ENCODE measurements at regions not wholly inside any gene's neighbourhood (a gene's known extent, or its start where the extent isn't known, plus 50 kb on each side); places are given as distances from the start of the nearest gene placed in this dataset.
"Not testable (repeated sequence)": the region's sequence is repeated elsewhere in the genome, so short reads cannot be mapped to it uniquely, and the experiment has no call there.

GRCh38 chr4:66554826-66555225, 884.5 kb upstream of the EPHA5 start:
- BruUV-seq (replicated peaks) = no TSS peak
- no peaks in the 10 kb centered on the region for H3K4me1 ChIP-seq (ENCODE audit: insufficient read depth, low read length, poor library complexity, severe bottlenecking)
- no peak overlapping the region for H3K4me3 ChIP-seq (ENCODE audit: low read depth, low read length, poor library complexity, severe bottlenecking)
- TF ChIP-seq EZH2 (IDR thresholded peaks at IDR 0.05; ENCODE audit: borderline replicate concordance, low read depth, low read length, poor library complexity, severe bottlenecking) (no peak), CTCF (conservative IDR thresholded peaks at IDR 0.05; ENCODE audit: low read depth, low read length) (no peak)
- ChIA-PET POLR2A (ENCODE audit: low non-redundant PET) (no interaction called here), CTCF (no interaction called here)
- no peak overlapping the region for H3K27ac ChIP-seq (ENCODE audit: low read depth, low read length, poor library complexity, severe bottlenecking)
- no peaks in the 10 kb centered on the region for H3K27me3 ChIP-seq (replicated peaks; ENCODE audit: insufficient read depth, low read depth, low read length, poor library complexity)
- H3K36me3 ChIP-seq (ENCODE audit: insufficient read depth, low read length, poor library complexity, severe bottlenecking) = no peaks in the 10 kb centered on the region
- intact Hi-C loops (cut with micrococcal nuclease; ENCODE audit: unreplicated experiment) = no loop called here
- H3K9me3 ChIP-seq (ENCODE audit: low read depth, low read length, poor library complexity, severe bottlenecking) = no peaks in the 10 kb centered on the region
- no peak for DNase-seq (ENCODE audit: low spot score)

GRCh38 chr4:66545301-66545700, 875.0 kb upstream of the EPHA5 start:
- H3K27ac ChIP-seq (ENCODE audit: low read depth, low read length, poor library complexity, severe bottlenecking); H3K4me3 ChIP-seq (ENCODE audit: low read depth, low read length, poor library complexity, severe bottlenecking); H3K4me1 ChIP-seq (ENCODE audit: insufficient read depth, low read length, poor library complexity, severe bottlenecking); DNase-seq (ENCODE audit: low spot score); BruUV-seq (replicated peaks); H3K9me3 ChIP-seq (ENCODE audit: low read depth, low read length, poor library complexity, severe bottlenecking); intact Hi-C loops (cut with micrococcal nuclease; ENCODE audit: unreplicated experiment); H3K36me3 ChIP-seq (ENCODE audit: insufficient read depth, low read length, poor library complexity, severe bottlenecking); POLR2A ChIA-PET (ENCODE audit: low non-redundant PET); CTCF ChIA-PET; H3K27me3 ChIP-seq (replicated peaks; ENCODE audit: insufficient read depth, low read depth, low read length, poor library complexity): not testable (repeated sequence)

DNA sequence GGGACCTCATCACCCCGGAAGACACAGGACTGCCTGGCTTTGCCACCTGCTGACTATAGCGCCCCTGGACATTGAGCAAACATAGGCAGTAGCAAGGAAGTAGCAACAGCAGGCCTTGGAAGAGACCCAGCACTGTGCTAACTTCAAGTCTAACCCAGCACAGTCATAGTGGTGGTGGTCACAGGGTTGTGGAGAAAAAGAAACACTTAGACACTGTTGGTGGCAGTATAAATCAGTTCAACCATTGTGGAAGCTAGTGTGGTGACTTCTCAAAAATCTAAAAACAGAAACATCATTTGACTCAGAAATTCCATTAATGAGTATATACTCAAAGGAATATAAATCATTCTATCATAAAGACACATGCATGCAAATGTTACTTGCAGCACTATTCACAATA, 874.0 kb upstream of the EPHA5 start:
- no peak overlapping the region for H3K27ac ChIP-seq (ENCODE audit: low read depth, low read length, poor library complexity, severe bottlenecking)
- no peaks in the 10 kb centered on the region for H3K27me3 ChIP-seq (replicated peaks; ENCODE audit: insufficient read depth, low read depth, low read length, poor library complexity)
- no peak for TF ChIP-seq CTCF (conservative IDR thresholded peaks at IDR 0.05; ENCODE audit: low read depth, low read length)
- no peak for TF ChIP-seq EZH2 (IDR thresholded peaks at IDR 0.05; ENCODE audit: borderline replicate concordance, low read depth, low read length, poor library complexity, severe bottlenecking)
- no peak overlapping the region for H3K4me3 ChIP-seq (ENCODE audit: low read depth, low read length, poor library complexity, severe bottlenecking)
- no peaks in the 10 kb centered on the region for H3K9me3 ChIP-seq (ENCODE audit: low read depth, low read length, poor library complexity, severe bottlenecking)
- intact Hi-C loops (cut with micrococcal nuclease; ENCODE audit: unreplicated experiment) = no loop called here
- H3K4me1 ChIP-seq (ENCODE audit: insufficient read depth, low read length, poor library complexity, severe bottlenecking) = no peaks in the 10 kb centered on the region
- CTCF ChIA-PET = no interaction called here
- H3K36me3 ChIP-seq (ENCODE audit: insufficient read depth, low read length, poor library complexity, severe bottlenecking) = no peaks in the 10 kb centered on the region
- no TSS peak for BruUV-seq (replicated peaks)
- DNase-seq (ENCODE audit: low spot score) = no peak
- POLR2A ChIA-PET (ENCODE audit: low non-redundant PET) = no interaction called here

DNA sequence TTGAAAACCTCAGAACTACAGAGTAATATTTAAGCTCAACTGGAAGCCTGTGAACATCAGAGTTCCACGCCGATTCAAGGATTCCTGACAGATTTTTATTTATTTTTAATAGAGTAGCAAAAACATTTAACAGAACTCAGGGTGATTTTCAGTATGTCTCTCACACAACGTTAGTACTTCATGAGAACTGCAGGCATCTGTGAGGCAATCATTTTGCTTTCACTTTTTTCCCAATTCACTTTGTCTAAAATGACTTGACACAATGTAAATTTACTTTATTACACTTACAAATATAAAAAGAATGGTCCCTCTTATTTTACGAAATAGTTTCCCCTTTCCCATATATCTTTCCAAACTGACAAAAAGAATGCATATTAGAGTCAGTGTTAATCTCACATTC, 869.5 kb upstream of the EPHA5 start:
- Histone ChIP-seq H3K27ac (ENCODE audit: low read depth, low read length, poor library complexity, severe bottlenecking) (no peak overlapping the region), H3K4me3 (ENCODE audit: low read depth, low read length, poor library complexity, severe bottlenecking) (no peak overlapping the region), H3K27me3 (replicated peaks; ENCODE audit: insufficient read depth, low read depth, low read length, poor library complexity) (no peaks in the 10 kb centered on the region), H3K9me3 (ENCODE audit: low read depth, low read length, poor library complexity, severe bottlenecking) (no peaks in the 10 kb centered on the region), H3K36me3 (ENCODE audit: insufficient read depth, low read length, poor library complexity, severe bottlenecking) (no peaks in the 10 kb centered on the region), H3K4me1 (ENCODE audit: insufficient read depth, low read length, poor library complexity, severe bottlenecking) (no peaks in the 10 kb centered on the region)
- BruUV-seq (replicated peaks) = no TSS peak
- ChIA-PET POLR2A (ENCODE audit: low non-redundant PET) (no interaction called here), CTCF (no interaction called here)
- intact Hi-C loops (cut with micrococcal nuclease; ENCODE audit: unreplicated experiment) = no loop called here
- no peak for DNase-seq (ENCODE audit: low spot score)
- TF ChIP-seq CTCF (conservative IDR thresholded peaks at IDR 0.05; ENCODE audit: low read depth, low read length) (no peak), EZH2 (IDR thresholded peaks at IDR 0.05; ENCODE audit: borderline replicate concordance, low read depth, low read length, poor library complexity, severe bottlenecking) (no peak)
